ENCODE measurements at regions not wholly inside any gene's neighbourhood (a gene's known extent, or its start where the extent isn't known, plus 50 kb on each side); places are given as distances from the start of the nearest gene placed in this dataset.

GRCh38 chr6:156110249-156110648 lies 654.6 kb upstream of the NOX3 start:
- no peak for TF ChIP-seq CTCF (IDR thresholded peaks at IDR 0.05)
- no peak for TF ChIP-seq POLR2AphosphoS5 (IDR thresholded peaks at IDR 0.05)
- no peak for TF ChIP-seq POLR2A (IDR thresholded peaks at IDR 0.05)

All from prostate gland (tissue), 2 donors.